Hepatocyte (in vitro differentiated cells): ENCODE measurements at regions not wholly inside any gene's neighbourhood (a gene's known extent, or its start where the extent isn't known, plus 50 kb on each side); places are given as distances from the start of the nearest gene placed in this dataset.
A peak's percentile ranks its signal among the peaks of the same experiment; 100 is the strongest.

Source experiments
- DNase-seq: peaks from one replicate; pipeline ENCODE4 v3.0.0-alpha.2; 2016; ENCODE audit warnings: low spot score
- H2AFZ ChIP-seq: fragments of 200-600 bp; sonication (generic); 2 replicates; pipeline ENCODE4 v1.6.0; 2016; ENCODE audit warnings: antibody characterized with exemption, mild to moderate bottlenecking
- H3K27ac ChIP-seq: fragments of 200-600 bp; sonication (generic); 2 replicates; pipeline ENCODE4 v1.5.1; 2016; ENCODE audit warnings: mild to moderate bottlenecking
- H3K27me3 ChIP-seq: fragments of 200-600 bp; sonication (generic); 2 replicates; pipeline ENCODE4 v1.6.1; 2016
- H3K36me3 ChIP-seq: fragments of 200-600 bp; sonication (generic); replicated peaks from 2 replicates; pipeline ENCODE4 v1.5.1; 2016; ENCODE audit warnings: low read depth; ENCODE audit not compliant: insufficient read depth
- H3K4me1 ChIP-seq: fragments of 200-600 bp; sonication (generic); 2 replicates; pipeline ENCODE4 v1.5.1; 2016; ENCODE audit warnings: mild to moderate bottlenecking, moderate library complexity; ENCODE audit not compliant: insufficient read depth
- H3K4me2 ChIP-seq: fragments of 200-600 bp; sonication (generic); 2 replicates; pipeline ENCODE4 v1.6.0; 2016
- H3K4me3 ChIP-seq: fragments of 200-600 bp; sonication (generic); 2 replicates; pipeline ENCODE4 v1.5.1; 2016; ENCODE audit warnings: mild to moderate bottlenecking
- H3K79me2 ChIP-seq: fragments of 200-600 bp; sonication (generic); 2 replicates; pipeline ENCODE4 v1.6.0; 2017; ENCODE audit warnings: mild to moderate bottlenecking
- H3K9me2 ChIP-seq: fragments of 200-600 bp; sonication (generic); replicated peaks from 2 replicates; pipeline ENCODE4 v1.6.0; 2017; ENCODE audit warnings: mild to moderate bottlenecking; ENCODE audit not compliant: insufficient read depth
- H3K9me3 ChIP-seq: fragments of 200-600 bp; sonication (generic); 2 replicates; pipeline ENCODE4 v1.5.1; 2016; ENCODE audit warnings: low read depth, mild to moderate bottlenecking
- H4K20me1 ChIP-seq: fragments of 200-600 bp; sonication (generic); 2 replicates; pipeline ENCODE4 v1.6.0; 2016; ENCODE audit warnings: mild to moderate bottlenecking; ENCODE audit not compliant: insufficient read depth, poor library complexity, severe bottlenecking
- CTCF ChIP-seq: fragments of 200-600 bp; sonication (generic); IDR thresholded peaks from 2 replicates; pipeline ENCODE4 v1.5.1; 2016; ENCODE audit warnings: antibody characterized with exemption, mild to moderate bottlenecking; ENCODE audit not compliant: poor library complexity
- EZH2 ChIP-seq: fragments of 200-600 bp; sonication (generic); IDR thresholded peaks from 2 replicates; pipeline ENCODE4 v1.6.1; 2016; ENCODE audit warnings: antibody characterized with exemption, mild to moderate bottlenecking, borderline replicate concordance
- EZH2phosphoT487 ChIP-seq: fragments of 200-600 bp; sonication (generic); IDR thresholded peaks from one replicate; pipeline ENCODE4 v1.6.1; 2018; ENCODE audit warnings: antibody characterized with exemption, mild to moderate bottlenecking, low read depth, moderate library complexity; ENCODE audit not compliant: unreplicated experiment, severe bottlenecking
- WGBS: methylation state at CpG from one replicate; pipeline ENCODE4 v1.1.6; 2016; ENCODE audit warnings: low lambda C conversion rate; ENCODE audit errors: missing lambda C conversion rate; 5-methylcytosine and 5-hydroxymethylcytosine counted together

GRCh38 chr15:101560722-101561583 is 71.4 kb upstream of the PCSK6 start:
- Histone ChIP-seq H3K79me2 (no peaks in the 10 kb centered on the region), H3K27ac (no peak overlapping the region), H3K9me3 (no peaks in the 10 kb centered on the region), H3K36me3 (no peaks in the 10 kb centered on the region), H3K4me3 (no peak overlapping the region), H4K20me1 (no peaks in the 10 kb centered on the region), H3K4me1 (no peaks in the 10 kb centered on the region), H3K4me2 (no peak overlapping the region), H3K27me3 (no peaks in the 10 kb centered on the region), H2AFZ (no peak overlapping the region), H3K9me2 (no peaks in the 10 kb centered on the region)
- no peak for TF ChIP-seq CTCF
- TF ChIP-seq EZH2: no peak
- TF ChIP-seq EZH2phosphoT487: no peak
- 93% methylated on average over 11 of the region's 11 CpGs for WGBS
- no peak for DNase-seq

DNA sequence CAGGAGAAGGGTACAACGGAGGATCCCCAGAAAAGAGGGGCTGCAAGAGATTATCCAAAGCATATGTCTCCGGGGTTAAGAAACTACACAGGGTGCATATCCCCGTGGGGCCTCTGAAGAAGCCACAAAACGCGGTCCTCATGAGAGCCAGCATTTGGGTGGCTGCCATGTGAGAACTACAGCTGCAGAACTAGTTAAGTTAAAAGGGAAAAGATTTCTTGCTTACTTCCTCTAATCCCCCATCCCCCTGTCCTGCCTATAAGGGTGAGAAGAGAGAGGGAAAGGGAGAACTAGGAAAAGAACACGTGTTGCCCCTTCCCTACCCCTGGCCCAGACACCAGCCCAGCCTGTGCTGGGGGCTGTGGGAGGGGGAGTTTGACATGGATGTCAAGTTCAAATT is 70.4 kb upstream of the PCSK6 start:
- no peaks in the 10 kb centered on the region for H3K79me2 ChIP-seq
- H2AFZ ChIP-seq: no peak overlapping the region
- DNase-seq: no peak
- no peaks in the 10 kb centered on the region for H3K4me1 ChIP-seq
- H3K9me2 ChIP-seq: no peaks in the 10 kb centered on the region
- H3K4me2 ChIP-seq: no peak overlapping the region
- H3K9me3 ChIP-seq: no peaks in the 10 kb centered on the region
- H4K20me1 ChIP-seq: no peaks in the 10 kb centered on the region
- no peaks in the 10 kb centered on the region for H3K36me3 ChIP-seq
- WGBS: 76% methylated on average over 6 of the region's 6 CpGs
- TF ChIP-seq EZH2 (no peak), EZH2phosphoT487 (no peak), CTCF (no peak)
- H3K4me3 ChIP-seq: no peak overlapping the region
- H3K27ac ChIP-seq: no peak overlapping the region
- H3K27me3 ChIP-seq: no peaks in the 10 kb centered on the region

DNA sequence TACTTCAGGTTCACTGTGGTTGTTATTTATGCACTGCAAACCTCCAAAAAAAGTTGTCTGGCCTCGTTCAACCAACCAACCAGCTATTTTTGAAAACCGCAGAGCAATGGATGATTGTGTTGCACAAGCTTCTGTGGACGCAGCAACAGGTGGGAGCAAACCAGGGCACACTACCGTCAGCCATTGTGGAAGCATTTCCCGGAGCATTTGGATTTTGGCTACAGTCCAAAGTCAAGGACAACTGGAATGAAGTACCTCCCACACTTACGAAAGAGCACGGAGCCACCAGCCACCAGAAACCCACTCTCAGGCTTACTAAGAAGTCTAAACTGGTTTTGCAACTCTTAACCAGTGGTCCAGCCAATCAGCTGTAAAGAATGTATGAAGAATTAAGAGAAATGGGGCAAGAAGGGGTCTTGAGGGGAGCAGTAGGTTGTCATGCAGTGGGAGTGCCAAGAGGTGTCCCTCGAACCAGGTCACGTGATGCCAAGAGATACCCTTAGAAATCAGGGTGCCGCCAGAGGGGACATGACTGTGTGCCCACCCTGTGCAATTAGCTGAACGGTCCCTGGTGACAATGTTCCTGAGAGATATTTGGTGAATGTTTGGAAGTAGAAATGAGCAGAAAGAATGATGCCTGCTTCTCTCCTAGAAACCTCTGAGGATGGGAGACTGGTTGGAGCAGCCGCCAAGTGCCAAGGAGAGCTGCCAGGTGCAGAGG is 68.9 kb upstream of the PCSK6 start:
- peak; percentile 54 for DNase-seq
- H4K20me1 ChIP-seq: no peaks in the 10 kb centered on the region
- H3K9me2 ChIP-seq: no peaks in the 10 kb centered on the region
- TF ChIP-seq CTCF (no peak), EZH2 (no peak), EZH2phosphoT487 (no peak)
- H3K4me2 ChIP-seq: no peak overlapping the region
- H3K4me3 ChIP-seq: no peak overlapping the region
- H3K4me1 ChIP-seq: no peaks in the 10 kb centered on the region
- no peaks in the 10 kb centered on the region for H3K79me2 ChIP-seq
- WGBS: 75% methylated on average over 12 of the region's 12 CpGs
- no peak overlapping the region for H2AFZ ChIP-seq
- H3K27ac ChIP-seq: no peak overlapping the region
- H3K36me3 ChIP-seq: no peaks in the 10 kb centered on the region
- no peaks in the 10 kb centered on the region for H3K27me3 ChIP-seq
- H3K9me3 ChIP-seq: no peaks in the 10 kb centered on the region
